WTC11 (cell line): ENCODE measurements at regions not wholly inside any gene's neighbourhood (a gene's known extent, or its start where the extent isn't known, plus 50 kb on each side); places are given as distances from the start of the nearest gene placed in this dataset.

Experiments
- ATAC-seq: fragments of 200-7000 bp; cut with Tn5 transposase; 2 replicates; pipeline ENCODE4 v1.10.0; 2021; ENCODE audit warnings: mild to moderate bottlenecking, moderate library complexity
- CTCF ChIA-PET: fragments of 300-600 bp; sonication (Branson Sonifier 250); formaldehyde crosslinking; loops from one replicate; lab custom pipeline; 2021; ENCODE audit warnings: antibody characterized with exemption; lab: Charles Lee
- POLR2A ChIA-PET: fragments of 350-600 bp; sonication (Branson Sonifier 250); formaldehyde crosslinking; loops from one replicate; lab custom pipeline; 2021; ENCODE audit warnings: antibody characterized with exemption; lab: Charles Lee
- DNase-seq: peaks from one replicate; pipeline ENCODE4 v3.0.0; 2021; ENCODE audit warnings: low spot score
- H3K27ac Mint-ChIP-seq: 2 replicates; pipeline ENCODE4 v1.8.0; 2021; ENCODE audit warnings: mixed read lengths
- H3K27me3 Mint-ChIP-seq: 2 replicates; pipeline ENCODE4 v1.8.0; 2021; ENCODE audit warnings: low read depth, mild to moderate bottlenecking, moderate library complexity, mixed read lengths
- H3K36me3 Mint-ChIP-seq: 2 replicates; pipeline ENCODE4 v1.8.0; 2021; ENCODE audit warnings: mixed read lengths
- H3K4me1 Mint-ChIP-seq: 2 replicates; pipeline ENCODE4 v1.8.0; 2022; ENCODE audit warnings: mixed read lengths
- H3K4me3 Mint-ChIP-seq: 2 replicates; pipeline ENCODE4 v1.8.0; 2021; ENCODE audit warnings: mild to moderate bottlenecking, moderate library complexity, mixed read lengths
- H3K9me3 Mint-ChIP-seq: 2 replicates; pipeline ENCODE4 v1.8.0; 2021; ENCODE audit warnings: mixed read lengths
- ATF3 ChIP-seq: sonication (generic); formaldehyde crosslinking; conservative IDR thresholded peaks from 2 replicates; pipeline ENCODE4 v1.8.1; 2022; ENCODE audit warnings: mild to moderate bottlenecking, missing genetic modification reagents
- ETV6 ChIP-seq: sonication (generic); formaldehyde crosslinking; IDR thresholded peaks from 2 replicates; pipeline ENCODE4 v1.8.1; 2022; ENCODE audit warnings: mild to moderate bottlenecking, missing genetic modification reagents
- FOXJ3 ChIP-seq: sonication (generic); formaldehyde crosslinking; IDR thresholded peaks from 2 replicates; pipeline ENCODE4 v1.9.0; 2021; ENCODE audit warnings: missing genetic modification reagents, mild to moderate bottlenecking, borderline replicate concordance
- GABPB1 ChIP-seq: sonication (generic); formaldehyde crosslinking; IDR thresholded peaks from 2 replicates; pipeline ENCODE4 v1.8.1; 2023; ENCODE audit warnings: mild to moderate bottlenecking, missing genetic modification reagents
- GRHL2 ChIP-seq: fragments of 250-450 bp; sonication (Bioruptor Pico); IDR thresholded peaks from 2 replicates; pipeline ENCODE4 v1.8.0; 2022; ENCODE audit warnings: mild to moderate bottlenecking, moderate library complexity; ENCODE audit not compliant: insufficient replicate concordance, severe bottlenecking
- HMGA2 ChIP-seq: fragments of 250-450 bp; sonication (Bioruptor Pico); IDR thresholded peaks from 2 replicates; pipeline ENCODE4 v1.4.0; 2021; ENCODE audit warnings: mild to moderate bottlenecking, moderate library complexity
- IRF1 ChIP-seq: sonication (generic); formaldehyde crosslinking; IDR thresholded peaks from 2 replicates; pipeline ENCODE4 v1.8.0; 2023; ENCODE audit warnings: missing genetic modification reagents
- KAT7 ChIP-seq: sonication (generic); formaldehyde crosslinking; IDR thresholded peaks from 2 replicates; pipeline ENCODE4 v1.8.1; 2023; ENCODE audit warnings: missing genetic modification reagents, mild to moderate bottlenecking, borderline replicate concordance
- MYBL2 ChIP-seq: sonication (generic); formaldehyde crosslinking; IDR thresholded peaks from 2 replicates; pipeline ENCODE4 v1.8.1; 2023; ENCODE audit warnings: mild to moderate bottlenecking, moderate library complexity, missing genetic modification reagents
- NFYB ChIP-seq: sonication (generic); formaldehyde crosslinking; conservative IDR thresholded peaks from 2 replicates; pipeline ENCODE4 v1.8.0; 2022; ENCODE audit warnings: low read depth, missing genetic modification reagents
- PRRX2 ChIP-seq: fragments of 250-450 bp; sonication (Bioruptor Pico); IDR thresholded peaks from 2 replicates; pipeline ENCODE4 v1.8.0; 2021; ENCODE audit warnings: mild to moderate bottlenecking
- TCF7 ChIP-seq: sonication (generic); formaldehyde crosslinking; IDR thresholded peaks from 2 replicates; pipeline ENCODE4 v1.8.0; 2022; ENCODE audit warnings: mild to moderate bottlenecking, low read depth, missing genetic modification reagents, moderate library complexity
- TP53 ChIP-seq: sonication (generic); formaldehyde crosslinking; IDR thresholded peaks from 2 replicates; pipeline ENCODE4 v1.8.1; 2023; ENCODE audit warnings: mild to moderate bottlenecking, missing genetic modification reagents
- ZBTB21 ChIP-seq: sonication (generic); formaldehyde crosslinking; IDR thresholded peaks from 2 replicates; pipeline ENCODE4 v1.8.1; 2023; ENCODE audit warnings: mild to moderate bottlenecking, missing genetic modification reagents, borderline replicate concordance
- ZMAT4 ChIP-seq: fragments of 250-450 bp; sonication (Bioruptor Pico); IDR thresholded peaks from 2 replicates; pipeline ENCODE4 v1.9.0; 2021; ENCODE audit warnings: mild to moderate bottlenecking
- ZNF219 ChIP-seq: sonication (generic); formaldehyde crosslinking; IDR thresholded peaks from 2 replicates; pipeline ENCODE4 v1.8.0; 2023; ENCODE audit warnings: missing genetic modification reagents, mild to moderate bottlenecking, borderline replicate concordance
- ZNF263 ChIP-seq: sonication (generic); formaldehyde crosslinking; IDR thresholded peaks from 2 replicates; pipeline ENCODE4 v1.8.1; 2022; ENCODE audit warnings: low read depth, mild to moderate bottlenecking, moderate library complexity, missing genetic modification reagents
- ZNF423 ChIP-seq: fragments of 250-450 bp; sonication (Bioruptor Pico); IDR thresholded peaks from 2 replicates; pipeline ENCODE4 v2.1.2; 2022; ENCODE audit warnings: mild to moderate bottlenecking, moderate library complexity
- ZSCAN18 ChIP-seq: fragments of 250-450 bp; sonication (Bioruptor Pico); IDR thresholded peaks from 2 replicates; pipeline ENCODE4 v2.1.2; 2022; ENCODE audit warnings: mild to moderate bottlenecking, moderate library complexity
- TF ChIP-seq, protein P1 (sequence below): sonication (generic); formaldehyde crosslinking; IDR thresholded peaks from 2 replicates; pipeline ENCODE4 v1.8.1; 2023; ENCODE audit warnings: mild to moderate bottlenecking, missing genetic modification reagents
- TF ChIP-seq, protein P2 (sequence below): fragments of 250-450 bp; sonication (Bioruptor Pico); IDR thresholded peaks from 2 replicates; pipeline ENCODE4 v1.9.0; 2021; ENCODE audit warnings: moderate library complexity, mild to moderate bottlenecking, inconsistent platforms, borderline replicate concordance
- TF ChIP-seq, protein P3 (sequence below): fragments of 250-450 bp; sonication (Bioruptor Pico); IDR thresholded peaks from 2 replicates; pipeline ENCODE4 v1.9.0; 2021; ENCODE audit warnings: mild to moderate bottlenecking
- TF ChIP-seq, protein P4 (sequence below): sonication (generic); formaldehyde crosslinking; IDR thresholded peaks from 2 replicates; pipeline ENCODE4 v1.8.1; 2022; ENCODE audit warnings: mild to moderate bottlenecking, missing genetic modification reagents, moderate library complexity, borderline replicate concordance

DNA sequence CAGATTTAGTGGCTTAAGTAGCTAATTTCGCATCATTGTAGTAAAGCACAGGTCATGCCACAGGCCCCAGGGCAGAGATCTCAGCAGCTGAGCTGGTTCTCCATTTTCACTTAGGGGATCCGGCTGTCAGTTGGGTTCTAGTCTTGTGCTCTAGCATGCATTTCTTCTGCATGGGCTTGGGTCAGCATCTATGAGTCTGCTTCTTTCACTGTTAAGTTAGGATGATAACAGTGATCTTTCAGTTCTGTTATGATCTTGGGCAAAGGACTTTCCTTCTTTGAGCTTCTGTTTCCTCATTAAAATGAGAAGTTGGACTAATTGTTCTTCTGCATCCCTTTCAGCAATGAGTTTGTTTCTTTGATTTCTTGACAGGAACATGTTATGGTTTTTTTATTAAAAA is 123.6 kb upstream of the DNAH14 start:
- DNase-seq (no peak), ATAC-seq (no peak)
- no peak for TF ChIP-seq KAT7
- TF ChIP-seq IRF1 (CRISPR knock-in tag), result no peak
- no peak for TF ChIP-seq ETV6 (CRISPR knock-in tag)
- TF ChIP-seq TP53 (CRISPR knock-in tag), result no peak
- TF ChIP-seq GABPB1 (CRISPR knock-in tag), result no peak
- TF ChIP-seq ZNF263, result no peak
- no peak for TF ChIP-seq HMGA2
- no peak for TF ChIP-seq MYBL2 (CRISPR knock-in tag)
- no peak for TF ChIP-seq FOXJ3 (CRISPR knock-in tag)
- TF ChIP-seq, protein P1, sequence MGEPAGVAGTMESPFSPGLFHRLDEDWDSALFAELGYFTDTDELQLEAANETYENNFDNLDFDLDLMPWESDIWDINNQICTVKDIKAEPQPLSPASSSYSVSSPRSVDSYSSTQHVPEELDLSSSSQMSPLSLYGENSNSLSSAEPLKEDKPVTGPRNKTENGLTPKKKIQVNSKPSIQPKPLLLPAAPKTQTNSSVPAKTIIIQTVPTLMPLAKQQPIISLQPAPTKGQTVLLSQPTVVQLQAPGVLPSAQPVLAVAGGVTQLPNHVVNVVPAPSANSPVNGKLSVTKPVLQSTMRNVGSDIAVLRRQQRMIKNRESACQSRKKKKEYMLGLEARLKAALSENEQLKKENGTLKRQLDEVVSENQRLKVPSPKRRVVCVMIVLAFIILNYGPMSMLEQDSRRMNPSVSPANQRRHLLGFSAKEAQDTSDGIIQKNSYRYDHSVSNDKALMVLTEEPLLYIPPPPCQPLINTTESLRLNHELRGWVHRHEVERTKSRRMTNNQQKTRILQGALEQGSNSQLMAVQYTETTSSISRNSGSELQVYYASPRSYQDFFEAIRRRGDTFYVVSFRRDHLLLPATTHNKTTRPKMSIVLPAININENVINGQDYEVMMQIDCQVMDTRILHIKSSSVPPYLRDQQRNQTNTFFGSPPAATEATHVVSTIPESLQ (CRISPR knock-in tag), result no peak
- no peak for TF ChIP-seq ZBTB21 (CRISPR knock-in tag)
- CTCF ChIA-PET, result no interaction called here
- Mint-ChIP-seq H3K27ac (no peak overlapping the region), H3K4me3 (no peak overlapping the region), H3K36me3 (peaks cover 17% of the 10 kb centered on the region), H3K9me3 (peaks cover 26% of the 10 kb centered on the region), H3K27me3 (peaks cover 5% of the 10 kb centered on the region), H3K4me1 (peaks cover 24% of the 10 kb centered on the region)
- POLR2A ChIA-PET, result no interaction called here

GRCh38 chr1:224809137-224809536 is 120.3 kb upstream of the DNAH14 start:
- no peak for DNase-seq
- no peak overlapping the region for H3K4me3 Mint-ChIP-seq
- ChIA-PET POLR2A (no interaction called here), CTCF (interaction anchor here (1.7 kb wide), 1 partner anchor 42 kb away, joined by 4 read pairs; no protein-coding TSS in a partner anchor)
- TF ChIP-seq ZNF423 (CRISPR knock-in tag) (no peak), ZSCAN18 (CRISPR knock-in tag) (no peak), PRRX2 (CRISPR knock-in tag) (no peak), ZMAT4 (CRISPR knock-in tag) (no peak), TCF7 (CRISPR knock-in tag) (no peak), ETV6 (CRISPR knock-in tag) (no peak), ZNF219 (CRISPR knock-in tag) (no peak), GRHL2 (CRISPR knock-in tag) (no peak), NFYB (CRISPR knock-in tag) (no peak), ATF3 (CRISPR knock-in tag) (no peak)
- TF ChIP-seq, protein P2, sequence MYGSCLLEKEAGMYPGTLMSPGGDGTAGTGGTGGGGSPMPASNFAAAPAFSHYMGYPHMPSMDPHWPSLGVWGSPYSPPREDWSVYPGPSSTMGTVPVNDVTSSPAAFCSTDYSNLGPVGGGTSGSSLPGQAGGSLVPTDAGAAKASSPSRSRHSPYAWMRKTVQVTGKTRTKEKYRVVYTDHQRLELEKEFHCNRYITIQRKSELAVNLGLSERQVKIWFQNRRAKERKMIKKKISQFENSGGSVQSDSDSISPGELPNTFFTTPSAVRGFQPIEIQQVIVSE (CRISPR knock-in tag), result no peak
- TF ChIP-seq, protein P3, sequence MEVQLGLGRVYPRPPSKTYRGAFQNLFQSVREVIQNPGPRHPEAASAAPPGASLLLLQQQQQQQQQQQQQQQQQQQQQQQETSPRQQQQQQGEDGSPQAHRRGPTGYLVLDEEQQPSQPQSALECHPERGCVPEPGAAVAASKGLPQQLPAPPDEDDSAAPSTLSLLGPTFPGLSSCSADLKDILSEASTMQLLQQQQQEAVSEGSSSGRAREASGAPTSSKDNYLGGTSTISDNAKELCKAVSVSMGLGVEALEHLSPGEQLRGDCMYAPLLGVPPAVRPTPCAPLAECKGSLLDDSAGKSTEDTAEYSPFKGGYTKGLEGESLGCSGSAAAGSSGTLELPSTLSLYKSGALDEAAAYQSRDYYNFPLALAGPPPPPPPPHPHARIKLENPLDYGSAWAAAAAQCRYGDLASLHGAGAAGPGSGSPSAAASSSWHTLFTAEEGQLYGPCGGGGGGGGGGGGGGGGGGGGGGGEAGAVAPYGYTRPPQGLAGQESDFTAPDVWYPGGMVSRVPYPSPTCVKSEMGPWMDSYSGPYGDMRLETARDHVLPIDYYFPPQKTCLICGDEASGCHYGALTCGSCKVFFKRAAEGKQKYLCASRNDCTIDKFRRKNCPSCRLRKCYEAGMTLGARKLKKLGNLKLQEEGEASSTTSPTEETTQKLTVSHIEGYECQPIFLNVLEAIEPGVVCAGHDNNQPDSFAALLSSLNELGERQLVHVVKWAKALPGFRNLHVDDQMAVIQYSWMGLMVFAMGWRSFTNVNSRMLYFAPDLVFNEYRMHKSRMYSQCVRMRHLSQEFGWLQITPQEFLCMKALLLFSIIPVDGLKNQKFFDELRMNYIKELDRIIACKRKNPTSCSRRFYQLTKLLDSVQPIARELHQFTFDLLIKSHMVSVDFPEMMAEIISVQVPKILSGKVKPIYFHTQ (CRISPR knock-in tag), result no peak
- TF ChIP-seq, protein P4, sequence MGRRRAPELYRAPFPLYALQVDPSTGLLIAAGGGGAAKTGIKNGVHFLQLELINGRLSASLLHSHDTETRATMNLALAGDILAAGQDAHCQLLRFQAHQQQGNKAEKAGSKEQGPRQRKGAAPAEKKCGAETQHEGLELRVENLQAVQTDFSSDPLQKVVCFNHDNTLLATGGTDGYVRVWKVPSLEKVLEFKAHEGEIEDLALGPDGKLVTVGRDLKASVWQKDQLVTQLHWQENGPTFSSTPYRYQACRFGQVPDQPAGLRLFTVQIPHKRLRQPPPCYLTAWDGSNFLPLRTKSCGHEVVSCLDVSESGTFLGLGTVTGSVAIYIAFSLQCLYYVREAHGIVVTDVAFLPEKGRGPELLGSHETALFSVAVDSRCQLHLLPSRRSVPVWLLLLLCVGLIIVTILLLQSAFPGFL (CRISPR knock-in tag), result no peak
- TF ChIP-seq, all 79 proteins: peak for 0
- Mint-ChIP-seq H3K4me1 (no peaks in the 10 kb centered on the region), H3K36me3 (peaks cover 20% of the 10 kb centered on the region), H3K27ac (no peak overlapping the region), H3K27me3 (peaks cover 2% of the 10 kb centered on the region), H3K9me3 (peaks cover 43% of the 10 kb centered on the region)
- no peak for ATAC-seq
